ENCODE measurements at regions not wholly inside any gene's neighbourhood (a gene's known extent, or its start where the extent isn't known, plus 50 kb on each side); places are given as distances from the start of the nearest gene placed in this dataset.

- TF ChIP-seq CTCF (IDR thresholded peaks at IDR 0.05) (no peak), ZFX (IDR thresholded peaks at IDR 0.05; ENCODE audit: borderline replicate concordance) (no peak)
Measured at GRCh38 chr12:48261773-48262172, 58.7 kb upstream of the OR10AD1 start.

Data from 22Rv1 (cell line).